ENCODE measurements at regions not wholly inside any gene's neighbourhood (a gene's known extent, or its start where the extent isn't known, plus 50 kb on each side); places are given as distances from the start of the nearest gene placed in this dataset.

GRCh38 chr13:97573011-97573410 lies 139.0 kb downstream of the RAP2A start:
- TF ChIP-seq CTCF (IDR thresholded peaks at IDR 0.05) (no peak), POLR2A (IDR thresholded peaks at IDR 0.05) (no peak)
